HCT116 (cell line): ENCODE measurements at regions not wholly inside any gene's neighbourhood (a gene's known extent, or its start where the extent isn't known, plus 50 kb on each side); places are given as distances from the start of the nearest gene placed in this dataset.

Experiments used
- ATAC-seq: fragments of 200-7000 bp; cut with Tn5 transposase; 2 replicates; pipeline ENCODE4 v1.9.1; 2020; ENCODE audit warnings: mild to moderate bottlenecking, moderate library complexity
- BruUV-seq: library from RNA; stranded (reverse); fragments of 400-500 nt; replicated peaks from 2 replicates; lab custom pipeline; 2021; lab: Mats Ljungman, UMichigan
- CTCF ChIA-PET: fragments of 300-600 bp; sonication (Branson Sonifier 250); formaldehyde crosslinking; loops from one replicate; lab custom pipeline; 2021; ENCODE audit warnings: antibody characterized with exemption; lab: Charles Lee
- POLR2A ChIA-PET: fragments of 300-600, 350-600 bp; sonication (Branson Sonifier 250); formaldehyde crosslinking; loops from one replicate; lab custom pipeline; 2021; ENCODE audit warnings: antibody characterized with exemption; lab: Charles Lee
- RAD21 ChIA-PET, 2 experiments: fragments of 300-600 bp; sonication (Branson Sonifier 250); formaldehyde crosslinking; loops; one replicate each; lab custom pipeline; 2023; ENCODE audit warnings: low total read pairs in 2 of 2; ENCODE audit not compliant: uncharacterized antibody in 2 of 2, unreplicated experiment in 2 of 2, low non-redundant PET in 1 of 2; lab: Charles Lee
- DNase-seq: peaks from one replicate; pipeline ENCODE4 v3.0.0-alpha.2; 2010; ENCODE audit warnings: low read depth, low spot score
- H2AFZ ChIP-seq: fragments of 200-600 bp; shearing (Covaris generic), sonication (generic); 2 replicates; pipeline ENCODE4 v1.6.1; 2017; ENCODE audit warnings: low read depth, mixed run types, mixed read lengths, antibody characterized with exemption, low read length; ENCODE audit not compliant: poor library complexity, severe bottlenecking
- H3K27ac ChIP-seq: 2 replicates; pipeline ENCODE4 v1.5.1; 2012; ENCODE audit warnings: low read depth, low read length
- H3K27me3 ChIP-seq: fragments of 200-600 bp; sonication (generic); 2 replicates; pipeline ENCODE4 v1.6.1; 2016; ENCODE audit warnings: mixed run types, low read length, mixed read lengths; ENCODE audit not compliant: insufficient read depth
- H3K36me3 ChIP-seq, 2 experiments: fragments of 200-500 bp in 1 of 2; fragments of 200-600 bp in 1 of 2; sonication (Bioruptor generic) in 1 of 2; sonication (generic) in 1 of 2; 2 replicates each; pipeline versions ENCODE4 v1.5.1 to v1.6.1; 2014 to 2016; ENCODE audit warnings: low read length in 2 of 2, inconsistent platforms in 1 of 2, mixed read lengths in 1 of 2, mixed run types in 1 of 2; ENCODE audit not compliant: insufficient read depth in 2 of 2, control insufficient read depth in 1 of 2
- H3K4me1 ChIP-seq, 2 experiments: fragments of 200-600 bp in 1 of 2; sonication (generic) in 1 of 2; 2 replicates each; pipeline versions ENCODE4 v1.5.1 to v1.6.1; 2012 to 2017; ENCODE audit warnings: low read length in 2 of 2, inconsistent platforms in 1 of 2, mild to moderate bottlenecking in 1 of 2, mixed read lengths in 1 of 2, mixed run types in 1 of 2, moderate library complexity in 1 of 2; ENCODE audit not compliant: insufficient read depth in 2 of 2, control insufficient read depth in 1 of 2
- H3K4me2 ChIP-seq: fragments of 200-600 bp; sonication (generic); 2 replicates; pipeline ENCODE4 v1.6.1; 2017; ENCODE audit warnings: mixed run types, low read length, mixed read lengths
- H3K4me3 ChIP-seq, 2 experiments: fragments of 200-600 bp in 1 of 2; sonication (generic) in 1 of 2; replicated peaks in 1 of 2; 2 replicates each; pipeline ENCODE4 v1.5.1; 2011 to 2016; ENCODE audit warnings: low read length in 2 of 2, control low read depth in 1 of 2, low read depth in 1 of 2, mild to moderate bottlenecking in 1 of 2, mixed read lengths in 1 of 2, mixed run types in 1 of 2
- H3K79me2 ChIP-seq: fragments of 200-600 bp; sonication (generic); 2 replicates; pipeline ENCODE4 v1.6.1; 2017; ENCODE audit warnings: mild to moderate bottlenecking, mixed run types, low read length, moderate library complexity, mixed read lengths; ENCODE audit not compliant: insufficient read depth
- H3K9ac ChIP-seq: fragments of 200-600 bp; sonication (generic); 2 replicates; pipeline ENCODE4 v1.6.1; 2016; ENCODE audit warnings: low read length, mixed read lengths
- H3K9me2 ChIP-seq: fragments of 200-600 bp; sonication (generic), shearing (Covaris generic); 2 replicates; pipeline ENCODE4 v1.6.1; 2017; ENCODE audit warnings: mixed run types, mild to moderate bottlenecking, moderate library complexity; ENCODE audit not compliant: insufficient read depth
- H3K9me3 ChIP-seq, 2 experiments: fragments of 200-500 bp in 1 of 2; fragments of 200-600 bp in 1 of 2; sonication (Bioruptor generic) in 1 of 2; sonication (generic) in 1 of 2; 2 replicates each; pipeline ENCODE4 v1.6.1; 2014 to 2017; ENCODE audit warnings: low read length in 2 of 2, mixed read lengths in 2 of 2, inconsistent platforms in 1 of 2, low read depth in 1 of 2, mild to moderate bottlenecking in 1 of 2, mixed run types in 1 of 2, moderate library complexity in 1 of 2; ENCODE audit not compliant: control insufficient read depth in 1 of 2, insufficient read depth in 1 of 2
- H4K20me1 ChIP-seq: fragments of 200-600 bp; sonication (generic), shearing (Covaris generic); 2 replicates; pipeline ENCODE4 v1.6.1; 2017; ENCODE audit warnings: mixed run types, mild to moderate bottlenecking, moderate library complexity; ENCODE audit not compliant: insufficient read depth
- CBX3 ChIP-seq: IDR thresholded peaks from 2 replicates; pipeline ENCODE4 v1.6.1; 2012; ENCODE audit warnings: low read depth
- CEBPB ChIP-seq: IDR thresholded peaks from 2 replicates; pipeline ENCODE4 v1.6.1; 2012; ENCODE audit warnings: low read depth
- EZH2 ChIP-seq: fragments of 200-600 bp; sonication (generic); IDR thresholded peaks from 2 replicates; pipeline ENCODE4 v1.6.1; 2017; ENCODE audit warnings: antibody characterized with exemption, mixed run types
- FOSL1 ChIP-seq: IDR thresholded peaks from 2 replicates; pipeline ENCODE4 v1.6.1; 2012; ENCODE audit warnings: low read depth
- REST ChIP-seq: IDR thresholded peaks from 2 replicates; pipeline ENCODE4 v1.6.1; 2012; ENCODE audit warnings: low read depth
- SIN3A ChIP-seq: IDR thresholded peaks from 2 replicates; pipeline ENCODE4 v1.6.1; 2012; ENCODE audit warnings: low read depth
- SP1 ChIP-seq: IDR thresholded peaks from 2 replicates; pipeline ENCODE4 v1.6.1; 2012; ENCODE audit warnings: low read depth
- SRF ChIP-seq: IDR thresholded peaks from 2 replicates; pipeline ENCODE4 v1.6.1; 2012; ENCODE audit warnings: low read depth
- YY1 ChIP-seq: IDR thresholded peaks from 2 replicates; pipeline ENCODE4 v1.6.1; 2011; ENCODE audit warnings: low read length, low read depth, moderate library complexity, mild to moderate bottlenecking; ENCODE audit not compliant: insufficient replicate concordance; ENCODE audit errors: extremely low read depth
- ZFX ChIP-seq: fragments of 450-650 bp; IDR thresholded peaks from 2 replicates; pipeline ENCODE4 v1.6.1; 2017
- ZNF274 ChIP-seq: fragments of 200-500 bp; sonication (Bioruptor generic); IDR thresholded peaks from 2 replicates; pipeline ENCODE4 v1.6.1; 2014; ENCODE audit warnings: mild to moderate bottlenecking, low read depth, low read length, inconsistent platforms
- intact Hi-C: fragments of 100-400 bp; cut with micrococcal nuclease; formaldehyde crosslinking; loops from 2 replicates; pipeline ENCODE4 v1.10.0; 2022
- TF ChIP-seq, protein P1 (sequence below): IDR thresholded peaks from 2 replicates; pipeline ENCODE4 v1.6.1; 2012

GRCh38 chr21:27823652-27824201 is 856.8 kb upstream of the ADAMTS5 start:
- no peak overlapping the region for H2AFZ ChIP-seq
- H3K27me3 ChIP-seq = no peaks in the 10 kb centered on the region
- RAD21 ChIA-PET = no interaction called here
- no peaks in the 10 kb centered on the region for H3K36me3 ChIP-seq
- CTCF ChIA-PET = no interaction called here
- no peak overlapping the region for H3K4me3 ChIP-seq
- H4K20me1 ChIP-seq = no peaks in the 10 kb centered on the region
- no peaks in the 10 kb centered on the region for H3K9me2 ChIP-seq
- intact Hi-C loops = no loop called here
- H3K9ac ChIP-seq = no peak overlapping the region
- H3K79me2 ChIP-seq = no peaks in the 10 kb centered on the region
- no peak overlapping the region for H3K4me2 ChIP-seq
- DNase-seq (no peak), ATAC-seq (no peak)
- BruUV-seq = no TSS peak
- TF ChIP-seq CEBPB = no peak
- TF ChIP-seq YY1 = no peak
- TF ChIP-seq SRF = no peak
- TF ChIP-seq CBX3 = no peak
- no peak for TF ChIP-seq ZFX
- TF ChIP-seq FOSL1 = no peak
- no peak for TF ChIP-seq SIN3A
- no peak for TF ChIP-seq SP1
- no peak for TF ChIP-seq EZH2
- TF ChIP-seq REST = no peak
- TF ChIP-seq, protein P1, sequence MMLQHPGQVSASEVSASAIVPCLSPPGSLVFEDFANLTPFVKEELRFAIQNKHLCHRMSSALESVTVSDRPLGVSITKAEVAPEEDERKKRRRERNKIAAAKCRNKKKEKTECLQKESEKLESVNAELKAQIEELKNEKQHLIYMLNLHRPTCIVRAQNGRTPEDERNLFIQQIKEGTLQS = no peak
- TF ChIP-seq ZNF274 = no peak
- peaks cover 19 to 27% of the 10 kb centered on the region in 2 experiments; a peak in 2 of 4 replicates for H3K9me3 ChIP-seq
- POLR2A ChIA-PET = no interaction called here
- H3K4me1 ChIP-seq = no peaks in the 10 kb centered on the region
- no peak overlapping the region for H3K27ac ChIP-seq
